ENCODE measurements at regions not wholly inside any gene's neighbourhood (a gene's known extent, or its start where the extent isn't known, plus 50 kb on each side); places are given as distances from the start of the nearest gene placed in this dataset.

GRCh38 chr11:71075871-71076420 is 176.4 kb downstream of the SHANK2 start:
- no peak for DNase-seq (ENCODE audit: low spot score)

- DNase-seq (ENCODE audit: low spot score) = no peak
Measured at GRCh38 chr11:71075116-71075720, 177.2 kb downstream of the SHANK2 start.

GRCh38 chr11:71071736-71072509 is 180.5 kb downstream of the SHANK2 start:
- no peak for DNase-seq (ENCODE audit: low spot score)

- no peak for DNase-seq (ENCODE audit: low spot score)
Measured at GRCh38 chr11:71070490-71071453, 181.6 kb downstream of the SHANK2 start.

GRCh38 chr11:71068963-71069362 is 183.4 kb downstream of the SHANK2 start:
- DNase-seq (ENCODE audit: low spot score) = no peak

GRCh38 chr11:71067753-71068152 is 184.6 kb downstream of the SHANK2 start:
- DNase-seq (ENCODE audit: low spot score) = no peak

GRCh38 chr11:71066311-71066710 is 186.1 kb downstream of the SHANK2 start:
- no peak for DNase-seq (ENCODE audit: low spot score)

GRCh38 chr11:71065841-71066240 is 186.5 kb downstream of the SHANK2 start:
- DNase-seq (ENCODE audit: low spot score) = no peak

GRCh38 chr11:71064702-71065515 is 187.5 kb downstream of the SHANK2 start:
- DNase-seq (ENCODE audit: low spot score) = no peak

GRCh38 chr11:71064183-71064582 is 188.2 kb downstream of the SHANK2 start:
- DNase-seq (ENCODE audit: low spot score) = no peak

GRCh38 chr11:71063129-71063528 is 189.2 kb downstream of the SHANK2 start:
- DNase-seq (ENCODE audit: low spot score) = no peak

GRCh38 chr11:71062199-71062598 is 190.2 kb downstream of the SHANK2 start:
- no peak for DNase-seq (ENCODE audit: low spot score)

GRCh38 chr11:71060391-71060791 is 192.0 kb downstream of the SHANK2 start:
- DNase-seq (ENCODE audit: low spot score) = no peak

- DNase-seq (ENCODE audit: low spot score) = no peak
Measured at GRCh38 chr11:71059662-71060061, 192.7 kb downstream of the SHANK2 start.

- DNase-seq (ENCODE audit: low spot score) = no peak
Measured at GRCh38 chr11:71055925-71056324, 196.5 kb downstream of the SHANK2 start.
